ENCODE measurements at regions not wholly inside any gene's neighbourhood (a gene's known extent, or its start where the extent isn't known, plus 50 kb on each side); places are given as distances from the start of the nearest gene placed in this dataset.
A peak's percentile ranks its signal among the peaks of the same experiment; 100 is the strongest.
"Not testable (repeated sequence)": the region's sequence is repeated elsewhere in the genome, so short reads cannot be mapped to it uniquely, and the experiment has no call there.

- Mint-ChIP-seq H3K4me3 (no peak overlapping the region), H3K27ac (no peak overlapping the region), H3K9me3 (peaks cover 38% of the 10 kb centered on the region), H3K36me3 (0 out of 2 replicates have a peak, but pooled peaks cover 4% of the 10 kb centered on the region), H3K27me3 (ENCODE audit: low read depth) (no peaks in the 10 kb centered on the region), H3K4me1 (peaks cover 26% of the 10 kb centered on the region)
- CTCF ChIA-PET: no interaction called here
- POLR2A ChIA-PET: no interaction called here
- ATAC-seq (no peak), DNase-seq (ENCODE audit: low spot score) (no peak)
- TF ChIP-seq ELF4 (CRISPR knock-in tag; IDR thresholded peaks at IDR 0.05; ENCODE audit: low read depth) (no peak), ZNF423 (CRISPR knock-in tag; IDR thresholded peaks at IDR 0.05) (no peak), FOXP1 (CRISPR knock-in tag; IDR thresholded peaks at IDR 0.05; ENCODE audit: borderline replicate concordance) (no peak), CBFB (CRISPR knock-in tag; IDR thresholded peaks at IDR 0.05; ENCODE audit: low read depth) (no peak), ZNF512 (CRISPR knock-in tag; IDR thresholded peaks at IDR 0.05; ENCODE audit: borderline replicate concordance) (no peak), NFE2L1 (CRISPR knock-in tag; IDR thresholded peaks at IDR 0.05) (no peak)
Measured at GRCh38 chr3:4166540-4166939, 136.6 kb upstream of the SETMAR start.

GRCh38 chr3:4167230-4167629, 135.9 kb upstream of the SETMAR start:
- CTCF ChIA-PET; H3K27me3 Mint-ChIP-seq (ENCODE audit: low read depth); DNase-seq (ENCODE audit: low spot score); ATAC-seq; H3K4me3 Mint-ChIP-seq; POLR2A ChIA-PET; H3K36me3 Mint-ChIP-seq; H3K27ac Mint-ChIP-seq: not testable (repeated sequence)
- Mint-ChIP-seq H3K4me1 (peaks cover 26% of the 10 kb centered on the region), H3K9me3 (peaks cover 38% of the 10 kb centered on the region)

DNA sequence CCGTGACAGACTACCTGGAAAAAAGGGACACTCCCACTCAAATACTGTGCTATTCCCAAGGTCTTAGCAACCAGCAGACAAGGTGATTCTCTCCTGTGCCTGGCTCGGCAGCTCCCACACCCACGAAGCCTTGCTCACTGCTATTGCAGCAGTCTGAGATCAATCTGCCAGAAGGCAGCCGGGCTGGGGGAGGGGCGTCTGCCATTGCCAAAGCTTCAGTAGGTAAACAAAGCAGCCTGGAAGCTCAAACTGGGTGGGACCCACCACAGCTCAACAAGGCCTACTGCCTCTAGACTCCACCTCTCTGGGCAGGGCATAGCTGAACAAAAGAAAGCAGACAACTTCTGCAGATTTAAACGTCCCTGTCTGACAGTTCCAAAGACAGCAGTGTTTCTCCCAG, 128.4 kb upstream of the SETMAR start:
- ChIA-PET CTCF (no interaction called here), POLR2A (no interaction called here)
- Mint-ChIP-seq H3K36me3 (peaks cover 7% of the 10 kb centered on the region), H3K4me3 (no peak overlapping the region), H3K27me3 (ENCODE audit: low read depth) (peaks cover 4% of the 10 kb centered on the region), H3K27ac (no peak overlapping the region), H3K9me3 (peaks cover 58% of the 10 kb centered on the region), H3K4me1 (peaks cover 10% of the 10 kb centered on the region)
- no peak for TF ChIP-seq ESRRA (CRISPR knock-in tag; IDR thresholded peaks at IDR 0.05; ENCODE audit: borderline replicate concordance)
- TF ChIP-seq ZNF512 (CRISPR knock-in tag; IDR thresholded peaks at IDR 0.05; ENCODE audit: borderline replicate concordance): no peak
- no peak for TF ChIP-seq CDX4 (CRISPR knock-in tag; IDR thresholded peaks at IDR 0.05; ENCODE audit: borderline replicate concordance)
- peak; percentile 49; the same call in 1 of the 2 replicates for TF ChIP-seq FOXK1 (CRISPR knock-in tag; IDR thresholded peaks at IDR 0.05)
- DNase-seq (ENCODE audit: low spot score) (peak; percentile 44), ATAC-seq (no peak; the same call in 1 of the 2 replicates)

- DNase-seq (ENCODE audit: low spot score): no peak
- H3K27ac Mint-ChIP-seq: no peak overlapping the region
- H3K9me3 Mint-ChIP-seq: peaks cover 55% of the 10 kb centered on the region
- peaks cover 13% of the 10 kb centered on the region for H3K36me3 Mint-ChIP-seq
- H3K27me3 Mint-ChIP-seq (ENCODE audit: low read depth): peaks cover 3% of the 10 kb centered on the region
- no peak overlapping the region for H3K4me3 Mint-ChIP-seq
- no peaks in the 10 kb centered on the region for H3K4me1 Mint-ChIP-seq
- ATAC-seq: no peak
- POLR2A ChIA-PET: no interaction called here
- CTCF ChIA-PET: no interaction called here
- TF ChIP-seq, protein P1, sequence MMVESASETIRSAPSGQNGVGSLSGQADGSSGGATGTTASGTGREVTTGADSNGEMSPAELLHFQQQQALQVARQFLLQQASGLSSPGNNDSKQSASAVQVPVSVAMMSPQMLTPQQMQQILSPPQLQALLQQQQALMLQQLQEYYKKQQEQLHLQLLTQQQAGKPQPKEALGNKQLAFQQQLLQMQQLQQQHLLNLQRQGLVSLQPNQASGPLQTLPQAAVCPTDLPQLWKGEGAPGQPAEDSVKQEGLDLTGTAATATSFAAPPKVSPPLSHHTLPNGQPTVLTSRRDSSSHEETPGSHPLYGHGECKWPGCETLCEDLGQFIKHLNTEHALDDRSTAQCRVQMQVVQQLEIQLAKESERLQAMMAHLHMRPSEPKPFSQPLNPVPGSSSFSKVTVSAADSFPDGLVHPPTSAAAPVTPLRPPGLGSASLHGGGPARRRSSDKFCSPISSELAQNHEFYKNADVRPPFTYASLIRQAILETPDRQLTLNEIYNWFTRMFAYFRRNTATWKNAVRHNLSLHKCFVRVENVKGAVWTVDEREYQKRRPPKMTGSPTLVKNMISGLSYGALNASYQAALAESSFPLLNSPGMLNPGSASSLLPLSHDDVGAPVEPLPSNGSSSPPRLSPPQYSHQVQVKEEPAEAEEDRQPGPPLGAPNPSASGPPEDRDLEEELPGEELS (CRISPR knock-in tag; IDR thresholded peaks at IDR 0.05): no peak
- TF ChIP-seq, protein P2, sequence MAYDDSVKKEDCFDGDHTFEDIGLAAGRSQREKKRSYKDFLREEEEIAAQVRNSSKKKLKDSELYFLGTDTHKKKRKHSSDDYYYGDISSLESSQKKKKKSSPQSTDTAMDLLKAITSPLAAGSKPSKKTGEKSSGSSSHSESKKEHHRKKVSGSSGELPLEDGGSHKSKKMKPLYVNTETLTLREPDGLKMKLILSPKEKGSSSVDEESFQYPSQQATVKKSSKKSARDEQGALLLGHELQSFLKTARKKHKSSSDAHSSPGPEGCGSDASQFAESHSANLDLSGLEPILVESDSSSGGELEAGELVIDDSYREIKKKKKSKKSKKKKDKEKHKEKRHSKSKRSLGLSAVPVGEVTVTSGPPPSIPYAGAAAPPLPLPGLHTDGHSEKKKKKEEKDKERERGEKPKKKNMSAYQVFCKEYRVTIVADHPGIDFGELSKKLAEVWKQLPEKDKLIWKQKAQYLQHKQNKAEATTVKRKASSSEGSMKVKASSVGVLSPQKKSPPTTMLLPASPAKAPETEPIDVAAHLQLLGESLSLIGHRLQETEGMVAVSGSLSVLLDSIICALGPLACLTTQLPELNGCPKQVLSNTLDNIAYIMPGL (CRISPR knock-in tag; IDR thresholded peaks at IDR 0.05): no peak
- TF ChIP-seq IRF2 (CRISPR knock-in tag; IDR thresholded peaks at IDR 0.05; ENCODE audit: borderline replicate concordance, low read depth): no peak
- no peak for TF ChIP-seq NFE2L1 (CRISPR knock-in tag; IDR thresholded peaks at IDR 0.05)
- TF ChIP-seq CREB1 (CRISPR knock-in tag; IDR thresholded peaks at IDR 0.05): no peak
- TF ChIP-seq HMGA2 (CRISPR knock-in tag; IDR thresholded peaks at IDR 0.05): no peak
- no peak for TF ChIP-seq TEAD4 (CRISPR knock-in tag; IDR thresholded peaks at IDR 0.05)
- TF ChIP-seq ATF1 (CRISPR knock-in tag; IDR thresholded peaks at IDR 0.05): no peak
- no peak for TF ChIP-seq ZNF263 (CRISPR knock-in tag; IDR thresholded peaks at IDR 0.05; ENCODE audit: low read depth)
- TF ChIP-seq ZNF317 (CRISPR knock-in tag; IDR thresholded peaks at IDR 0.05; ENCODE audit: borderline replicate concordance, low read depth): no peak
- no peak for TF ChIP-seq ZBTB43 (CRISPR knock-in tag; IDR thresholded peaks at IDR 0.05)
- TF ChIP-seq FOXK1 (CRISPR knock-in tag; IDR thresholded peaks at IDR 0.05): no peak
- no peak for TF ChIP-seq TCF7 (CRISPR knock-in tag; IDR thresholded peaks at IDR 0.05; ENCODE audit: low read depth)
- TF ChIP-seq NR2C2 (CRISPR knock-in tag; IDR thresholded peaks at IDR 0.05): no peak
Measured at GRCh38 chr3:4191971-4192370, 111.2 kb upstream of the SETMAR start.
